GM23338 (cell line): ENCODE measurements at regions not wholly inside any gene's neighbourhood (a gene's known extent, or its start where the extent isn't known, plus 50 kb on each side); places are given as distances from the start of the nearest gene placed in this dataset.

ENCODE experiments used
- ATAC-seq: fragments of 200-7000 bp; cut with Tn5 transposase; 3 replicates; pipeline ENCODE4 v1.9.1; 2020
- DNase-seq: peaks from one replicate; pipeline ENCODE4 v3.0.0-alpha.2; 2015; ENCODE audit warnings: low spot score
- H2AFZ ChIP-seq: fragments of 200-600 bp; sonication (generic); 2 replicates; pipeline ENCODE4 v1.8.0; 2016; ENCODE audit warnings: antibody characterized with exemption, mild to moderate bottlenecking, moderate library complexity
- H3F3A ChIP-seq: fragments of 200-600 bp; sonication (generic); replicated peaks from 2 replicates; pipeline ENCODE4 v1.8.0; 2017; ENCODE audit warnings: antibody characterized with exemption, mixed run types, low read depth
- H3K27ac ChIP-seq: fragments of 200-600 bp; sonication (generic); 2 replicates; pipeline ENCODE4 v1.6.1; 2016; ENCODE audit warnings: low read depth
- H3K27me3 ChIP-seq: fragments of 200-600 bp; sonication (generic); 2 replicates; pipeline ENCODE4 v1.8.0; 2016; ENCODE audit warnings: mild to moderate bottlenecking, mixed run types, moderate library complexity; ENCODE audit not compliant: insufficient read depth
- H3K36me3 ChIP-seq: fragments of 200-600 bp; sonication (generic); 2 replicates; pipeline ENCODE4 v1.8.0; 2016; ENCODE audit warnings: mild to moderate bottlenecking; ENCODE audit not compliant: insufficient read depth
- H3K4me1 ChIP-seq: fragments of 200-600 bp; sonication (generic); 2 replicates; pipeline ENCODE4 v1.8.0; 2016; ENCODE audit warnings: mild to moderate bottlenecking, moderate library complexity; ENCODE audit not compliant: insufficient read depth
- H3K4me2 ChIP-seq: fragments of 200-600 bp; sonication (generic); 2 replicates; pipeline ENCODE4 v1.7.1; 2017; ENCODE audit warnings: mixed run types
- H3K4me3 ChIP-seq: fragments of 200-600 bp; sonication (generic); 2 replicates; pipeline ENCODE4 v1.6.1; 2016; ENCODE audit warnings: mixed run types
- H3K79me2 ChIP-seq: fragments of 200-600 bp; sonication (generic); replicated peaks from 2 replicates; pipeline ENCODE4 v1.8.0; 2017; ENCODE audit warnings: mild to moderate bottlenecking; ENCODE audit not compliant: insufficient read depth
- H3K9me2 ChIP-seq: fragments of 200-600 bp; sonication (generic); 2 replicates; pipeline ENCODE4 v1.8.0; 2017; ENCODE audit not compliant: insufficient read depth
- H4K20me1 ChIP-seq: fragments of 200-600 bp; sonication (generic); replicated peaks from 2 replicates; pipeline ENCODE4 v1.8.0; 2017; ENCODE audit warnings: mild to moderate bottlenecking; ENCODE audit not compliant: insufficient read depth
- H3K27ac Mint-ChIP-seq: 2 replicates; pipeline ENCODE4 v1.8.0; 2020; ENCODE audit warnings: inconsistent platforms, mild to moderate bottlenecking, moderate library complexity, mixed read lengths
- H3K27me3 Mint-ChIP-seq: 3 replicates; pipeline ENCODE4 v1.8.0; 2022; ENCODE audit warnings: low read depth, mild to moderate bottlenecking, moderate library complexity, mixed read lengths, inconsistent platforms; ENCODE audit not compliant: insufficient read depth, poor library complexity
- H3K36me3 Mint-ChIP-seq: 3 replicates; pipeline ENCODE4 v1.8.0; 2021; ENCODE audit warnings: low read depth, mild to moderate bottlenecking, inconsistent platforms, moderate library complexity, mixed read lengths
- H3K4me1 Mint-ChIP-seq: 3 replicates; pipeline ENCODE4 v1.8.0; 2020; ENCODE audit warnings: mild to moderate bottlenecking, inconsistent platforms, mixed read lengths
- H3K4me3 Mint-ChIP-seq: 3 replicates; pipeline ENCODE4 v1.8.0; 2021; ENCODE audit warnings: moderate library complexity, mild to moderate bottlenecking, inconsistent platforms, mixed read lengths
- H3K9me3 Mint-ChIP-seq: 3 replicates; pipeline ENCODE4 v1.8.0; 2020; ENCODE audit warnings: moderate library complexity, mild to moderate bottlenecking, inconsistent platforms, mixed read lengths
- EZH2 ChIP-seq: fragments of 200-600 bp; sonication (generic); IDR thresholded peaks from one replicate; pipeline ENCODE4 v1.8.0; 2017; ENCODE audit warnings: antibody characterized with exemption, mild to moderate bottlenecking, low read depth; ENCODE audit not compliant: unreplicated experiment
- JUNB ChIP-seq: IDR thresholded peaks from one replicate; pipeline ENCODE4 v1.6.1; 2016; ENCODE audit warnings: antibody characterized with exemption; ENCODE audit not compliant: unreplicated experiment
- STAT1 ChIP-seq: IDR thresholded peaks from one replicate; pipeline ENCODE4 v1.6.1; 2016; ENCODE audit warnings: antibody characterized with exemption; ENCODE audit not compliant: unreplicated experiment
- ZNF114 ChIP-seq: fragments of 250-450 bp; sonication (Bioruptor Pico); IDR thresholded peaks from 2 replicates; pipeline ENCODE4 v1.5.0; 2020; ENCODE audit warnings: mild to moderate bottlenecking, moderate library complexity
- TF ChIP-seq, protein P1 (sequence below): fragments of 250-450 bp; sonication (Bioruptor Pico); IDR thresholded peaks from 2 replicates; pipeline ENCODE4 v1.5.0; 2020; ENCODE audit warnings: mild to moderate bottlenecking, moderate library complexity
- TF ChIP-seq, protein P2 (sequence below), 2 experiments: fragments of 200-600 bp in 1 of 2; sonication (generic) in 1 of 2; conservative IDR thresholded peaks; 2 replicates each; pipeline versions ENCODE4 v1.5.1 to v1.6.1; 2016 to 2017; ENCODE audit warnings: antibody characterized with exemption in 2 of 2, low read depth in 2 of 2, mild to moderate bottlenecking in 2 of 2, moderate library complexity in 1 of 2

DNA sequence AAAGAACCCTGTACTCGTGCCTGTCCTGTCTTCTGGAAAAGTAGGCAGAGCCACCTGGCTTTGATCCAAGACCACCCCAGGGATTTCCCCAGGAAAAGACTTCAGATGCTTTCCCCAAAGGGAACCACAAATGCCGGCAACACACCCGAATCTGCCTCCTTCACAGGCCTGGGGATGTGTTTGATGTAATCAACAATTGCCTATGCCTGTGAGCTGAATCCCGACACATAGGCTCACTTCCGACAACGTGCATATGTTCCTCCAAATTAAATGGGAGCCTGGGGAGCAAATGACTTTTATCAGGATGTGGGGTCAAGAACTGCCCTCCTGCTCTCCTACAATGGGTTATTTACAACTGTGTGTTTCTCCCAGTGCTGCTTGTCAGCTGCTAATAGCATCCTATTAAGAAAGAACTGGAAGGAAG lies 535.2 kb upstream of the CDH11 start:
- no peak overlapping the region for H2AFZ ChIP-seq
- no peak overlapping the region for H3K27ac Mint-ChIP-seq

More for the DNA sequence above, 535.2 kb upstream of the CDH11 start:
- TF ChIP-seq, protein P1, sequence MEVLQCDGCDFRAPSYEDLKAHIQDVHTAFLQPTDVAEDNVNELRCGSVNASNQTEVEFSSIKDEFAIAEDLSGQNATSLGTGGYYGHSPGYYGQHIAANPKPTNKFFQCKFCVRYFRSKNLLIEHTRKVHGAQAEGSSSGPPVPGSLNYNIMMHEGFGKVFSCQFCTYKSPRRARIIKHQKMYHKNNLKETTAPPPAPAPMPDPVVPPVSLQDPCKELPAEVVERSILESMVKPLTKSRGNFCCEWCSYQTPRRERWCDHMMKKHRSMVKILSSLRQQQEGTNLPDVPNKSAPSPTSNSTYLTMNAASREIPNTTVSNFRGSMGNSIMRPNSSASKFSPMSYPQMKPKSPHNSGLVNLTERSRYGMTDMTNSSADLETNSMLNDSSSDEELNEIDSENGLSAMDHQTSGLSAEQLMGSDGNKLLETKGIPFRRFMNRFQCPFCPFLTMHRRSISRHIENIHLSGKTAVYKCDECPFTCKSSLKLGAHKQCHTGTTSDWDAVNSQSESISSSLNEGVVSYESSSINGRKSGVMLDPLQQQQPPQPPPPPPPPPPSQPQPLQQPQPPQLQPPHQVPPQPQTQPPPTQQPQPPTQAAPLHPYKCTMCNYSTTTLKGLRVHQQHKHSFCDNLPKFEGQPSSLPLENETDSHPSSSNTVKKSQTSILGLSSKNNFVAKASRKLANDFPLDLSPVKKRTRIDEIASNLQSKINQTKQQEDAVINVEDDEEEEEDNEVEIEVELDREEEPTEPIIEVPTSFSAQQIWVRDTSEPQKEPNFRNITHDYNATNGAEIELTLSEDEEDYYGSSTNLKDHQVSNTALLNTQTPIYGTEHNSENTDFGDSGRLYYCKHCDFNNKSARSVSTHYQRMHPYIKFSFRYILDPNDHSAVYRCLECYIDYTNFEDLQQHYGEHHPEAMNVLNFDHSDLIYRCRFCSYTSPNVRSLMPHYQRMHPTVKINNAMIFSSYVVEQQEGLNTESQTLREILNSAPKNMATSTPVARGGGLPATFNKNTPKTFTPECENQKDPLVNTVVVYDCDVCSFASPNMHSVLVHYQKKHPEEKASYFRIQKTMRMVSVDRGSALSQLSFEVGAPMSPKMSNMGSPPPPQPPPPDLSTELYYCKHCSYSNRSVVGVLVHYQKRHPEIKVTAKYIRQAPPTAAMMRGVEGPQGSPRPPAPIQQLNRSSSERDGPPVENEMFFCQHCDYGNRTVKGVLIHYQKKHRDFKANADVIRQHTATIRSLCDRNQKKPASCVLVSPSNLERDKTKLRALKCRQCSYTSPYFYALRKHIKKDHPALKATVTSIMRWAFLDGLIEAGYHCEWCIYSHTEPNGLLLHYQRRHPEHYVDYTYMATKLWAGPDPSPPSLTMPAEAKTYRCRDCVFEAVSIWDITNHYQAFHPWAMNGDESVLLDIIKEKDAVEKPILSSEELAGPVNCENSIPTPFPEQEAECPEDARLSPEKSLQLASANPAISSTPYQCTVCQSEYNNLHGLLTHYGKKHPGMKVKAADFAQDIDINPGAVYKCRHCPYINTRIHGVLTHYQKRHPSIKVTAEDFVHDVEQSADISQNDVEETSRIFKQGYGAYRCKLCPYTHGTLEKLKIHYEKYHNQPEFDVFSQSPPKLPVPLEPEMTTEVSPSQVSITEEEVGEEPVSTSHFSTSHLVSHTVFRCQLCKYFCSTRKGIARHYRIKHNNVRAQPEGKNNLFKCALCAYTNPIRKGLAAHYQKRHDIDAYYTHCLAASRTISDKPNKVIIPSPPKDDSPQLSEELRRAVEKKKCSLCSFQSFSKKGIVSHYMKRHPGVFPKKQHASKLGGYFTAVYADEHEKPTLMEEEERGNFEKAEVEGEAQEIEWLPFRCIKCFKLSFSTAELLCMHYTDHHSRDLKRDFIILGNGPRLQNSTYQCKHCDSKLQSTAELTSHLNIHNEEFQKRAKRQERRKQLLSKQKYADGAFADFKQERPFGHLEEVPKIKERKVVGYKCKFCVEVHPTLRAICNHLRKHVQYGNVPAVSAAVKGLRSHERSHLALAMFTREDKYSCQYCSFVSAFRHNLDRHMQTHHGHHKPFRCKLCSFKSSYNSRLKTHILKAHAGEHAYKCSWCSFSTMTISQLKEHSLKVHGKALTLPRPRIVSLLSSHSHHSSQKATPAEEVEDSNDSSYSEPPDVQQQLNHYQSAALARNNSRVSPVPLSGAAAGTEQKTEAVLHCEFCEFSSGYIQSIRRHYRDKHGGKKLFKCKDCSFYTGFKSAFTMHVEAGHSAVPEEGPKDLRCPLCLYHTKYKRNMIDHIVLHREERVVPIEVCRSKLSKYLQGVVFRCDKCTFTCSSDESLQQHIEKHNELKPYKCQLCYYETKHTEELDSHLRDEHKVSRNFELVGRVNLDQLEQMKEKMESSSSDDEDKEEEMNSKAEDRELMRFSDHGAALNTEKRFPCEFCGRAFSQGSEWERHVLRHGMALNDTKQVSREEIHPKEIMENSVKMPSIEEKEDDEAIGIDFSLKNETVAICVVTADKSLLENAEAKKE (CRISPR knock-in tag) = no peak
- TF ChIP-seq STAT1 (no peak), ZNF114 (CRISPR knock-in tag) (no peak), JUNB (no peak), EZH2 (no peak)
- TF ChIP-seq, protein P2, sequence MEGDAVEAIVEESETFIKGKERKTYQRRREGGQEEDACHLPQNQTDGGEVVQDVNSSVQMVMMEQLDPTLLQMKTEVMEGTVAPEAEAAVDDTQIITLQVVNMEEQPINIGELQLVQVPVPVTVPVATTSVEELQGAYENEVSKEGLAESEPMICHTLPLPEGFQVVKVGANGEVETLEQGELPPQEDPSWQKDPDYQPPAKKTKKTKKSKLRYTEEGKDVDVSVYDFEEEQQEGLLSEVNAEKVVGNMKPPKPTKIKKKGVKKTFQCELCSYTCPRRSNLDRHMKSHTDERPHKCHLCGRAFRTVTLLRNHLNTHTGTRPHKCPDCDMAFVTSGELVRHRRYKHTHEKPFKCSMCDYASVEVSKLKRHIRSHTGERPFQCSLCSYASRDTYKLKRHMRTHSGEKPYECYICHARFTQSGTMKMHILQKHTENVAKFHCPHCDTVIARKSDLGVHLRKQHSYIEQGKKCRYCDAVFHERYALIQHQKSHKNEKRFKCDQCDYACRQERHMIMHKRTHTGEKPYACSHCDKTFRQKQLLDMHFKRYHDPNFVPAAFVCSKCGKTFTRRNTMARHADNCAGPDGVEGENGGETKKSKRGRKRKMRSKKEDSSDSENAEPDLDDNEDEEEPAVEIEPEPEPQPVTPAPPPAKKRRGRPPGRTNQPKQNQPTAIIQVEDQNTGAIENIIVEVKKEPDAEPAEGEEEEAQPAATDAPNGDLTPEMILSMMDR (conservative IDR thresholded peaks at IDR 0.05; ENCODE audit: low read depth in 2 of 2) = no peak
- no peaks in the 10 kb centered on the region for H3K36me3 Mint-ChIP-seq
- Histone ChIP-seq H3K79me2 (no peaks in the 10 kb centered on the region), H3K27me3 (no peaks in the 10 kb centered on the region), H3F3A (no peaks in the 10 kb centered on the region), H3K4me3 (no peak overlapping the region), H3K9me2 (peaks cover 4% of the 10 kb centered on the region; the same call in 1 of the 2 replicates), H3K4me2 (no peak overlapping the region), H3K27ac (no peak overlapping the region), H4K20me1 (no peaks in the 10 kb centered on the region), H3K4me1 (no peaks in the 10 kb centered on the region), H3K36me3 (no peaks in the 10 kb centered on the region)
- ATAC-seq (no peak), DNase-seq (no peak)
- no peaks in the 10 kb centered on the region for H3K9me3 Mint-ChIP-seq
- no peak overlapping the region for H3K4me3 Mint-ChIP-seq
- H3K27me3 Mint-ChIP-seq = peaks cover 2% of the 10 kb centered on the region
- H3K4me1 Mint-ChIP-seq = peaks cover 3% of the 10 kb centered on the region; the same call in 2 of the 3 replicates
